AG08395 (cell line): ENCODE measurements at regions not wholly inside any gene's neighbourhood (a gene's known extent, or its start where the extent isn't known, plus 50 kb on each side); places are given as distances from the start of the nearest gene placed in this dataset.

ENCODE experiments used
- DNase-seq: peaks from one replicate; pipeline ENCODE4 v3.0.0; 2012; ENCODE audit warnings: mixed read lengths, low spot score

DNA sequence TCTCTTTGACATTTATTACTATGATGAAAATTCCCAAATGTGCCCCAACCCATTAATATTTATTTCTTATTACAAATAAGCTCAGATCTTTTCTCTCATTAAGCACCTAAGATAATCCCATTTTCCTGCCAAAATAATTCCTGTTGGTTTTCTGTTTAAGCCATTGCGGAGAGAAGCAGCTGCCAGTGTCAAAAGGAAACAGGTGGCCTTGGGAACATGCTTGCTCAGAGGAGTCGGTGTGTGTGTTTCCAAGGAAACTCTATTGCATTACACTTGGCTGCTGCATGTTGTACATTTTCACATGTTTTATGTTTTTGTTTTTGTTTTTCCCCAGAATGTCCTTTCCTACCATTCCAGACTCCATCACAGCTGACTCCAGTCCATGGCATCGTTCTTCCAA is 56.4 kb downstream of the CD24 start:
- no peak for DNase-seq

DNA sequence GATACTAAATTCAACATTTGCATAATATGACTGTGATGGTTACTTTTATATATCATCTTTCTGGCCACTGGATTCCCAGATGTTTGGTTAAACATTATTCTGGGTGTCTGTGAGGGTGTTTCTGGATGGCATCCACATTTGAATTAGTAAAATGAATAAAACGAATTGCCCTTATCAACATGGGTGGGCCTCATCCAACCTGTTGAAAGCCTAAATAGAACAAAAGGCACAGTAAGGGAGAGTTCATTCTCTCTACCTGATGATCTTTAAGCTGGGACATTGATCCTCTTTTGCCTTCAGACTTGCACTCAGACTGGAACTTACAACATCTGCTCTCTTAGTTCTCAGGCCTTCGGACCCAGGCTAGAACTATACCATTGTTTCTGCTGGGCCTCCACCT is 57.6 kb downstream of the CD24 start:
- DNase-seq: no peak

DNA sequence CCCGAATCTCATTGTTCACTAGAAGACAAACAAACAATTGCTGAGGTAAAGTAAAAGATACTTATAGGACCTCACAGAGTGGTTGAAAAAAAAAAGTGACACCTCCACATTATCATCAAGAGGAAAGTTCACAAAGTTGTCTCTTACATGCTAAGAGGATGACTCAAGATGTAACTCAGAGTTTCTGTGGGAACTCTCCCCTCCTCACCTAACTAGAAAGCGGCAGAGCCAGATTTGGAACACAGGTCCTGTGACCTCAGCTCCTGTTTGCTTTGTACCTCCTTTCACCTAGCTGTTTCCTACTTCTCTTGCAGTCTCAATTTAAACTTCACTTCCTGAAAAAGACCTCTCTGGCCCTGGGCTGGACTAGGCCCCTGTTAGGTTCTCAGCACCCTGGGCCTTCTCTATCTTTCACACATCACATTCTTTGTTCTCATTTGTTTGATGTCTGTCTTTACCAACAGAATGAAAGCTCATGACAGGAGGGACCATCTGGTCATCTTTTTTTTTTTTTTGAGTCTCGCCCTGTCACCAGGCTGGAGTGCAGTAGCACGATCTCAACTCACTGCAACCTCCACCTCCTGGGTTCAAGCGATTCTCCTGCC is 60.8 kb downstream of the CD24 start:
- DNase-seq: no peak

DNA sequence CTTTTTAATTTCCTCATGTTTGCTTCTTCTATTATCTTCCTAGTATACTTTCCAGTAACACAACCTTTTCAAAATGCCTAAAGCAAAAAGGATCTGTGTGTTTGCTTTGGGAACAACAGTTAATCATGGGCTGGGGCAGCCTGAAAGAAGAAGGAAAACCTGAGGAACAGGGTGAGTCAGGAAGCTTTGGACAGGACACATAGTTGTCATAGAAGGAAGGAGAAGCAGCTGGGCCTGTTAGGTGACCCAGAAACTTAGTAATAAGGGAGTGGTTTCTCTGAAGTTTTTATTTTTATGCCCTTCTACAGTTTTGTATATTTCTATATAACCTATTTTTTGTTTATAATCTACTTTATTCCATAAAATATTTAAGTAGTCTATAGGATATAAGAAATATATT is 61.4 kb downstream of the CD24 start:
- no peak for DNase-seq

DNA sequence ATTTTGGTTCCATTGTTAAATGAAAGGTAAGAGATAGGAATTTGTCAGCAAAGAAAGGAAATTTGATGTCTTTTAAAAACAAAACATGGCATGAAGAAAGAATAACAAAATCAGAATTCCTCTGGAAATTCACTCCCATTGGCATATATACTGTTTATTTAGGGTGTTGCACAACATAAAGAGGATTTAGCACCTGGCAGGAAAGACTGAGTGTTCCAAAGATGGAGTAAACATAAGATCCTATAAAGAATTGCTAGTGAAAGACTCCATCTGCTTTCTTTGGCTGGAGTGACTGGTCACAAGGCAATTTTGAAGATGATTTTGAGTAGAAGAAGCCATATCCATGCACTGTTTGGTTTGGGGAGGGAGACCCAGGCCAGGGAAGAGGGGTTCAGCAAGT is 62.4 kb downstream of the CD24 start:
- no peak for DNase-seq

DNA sequence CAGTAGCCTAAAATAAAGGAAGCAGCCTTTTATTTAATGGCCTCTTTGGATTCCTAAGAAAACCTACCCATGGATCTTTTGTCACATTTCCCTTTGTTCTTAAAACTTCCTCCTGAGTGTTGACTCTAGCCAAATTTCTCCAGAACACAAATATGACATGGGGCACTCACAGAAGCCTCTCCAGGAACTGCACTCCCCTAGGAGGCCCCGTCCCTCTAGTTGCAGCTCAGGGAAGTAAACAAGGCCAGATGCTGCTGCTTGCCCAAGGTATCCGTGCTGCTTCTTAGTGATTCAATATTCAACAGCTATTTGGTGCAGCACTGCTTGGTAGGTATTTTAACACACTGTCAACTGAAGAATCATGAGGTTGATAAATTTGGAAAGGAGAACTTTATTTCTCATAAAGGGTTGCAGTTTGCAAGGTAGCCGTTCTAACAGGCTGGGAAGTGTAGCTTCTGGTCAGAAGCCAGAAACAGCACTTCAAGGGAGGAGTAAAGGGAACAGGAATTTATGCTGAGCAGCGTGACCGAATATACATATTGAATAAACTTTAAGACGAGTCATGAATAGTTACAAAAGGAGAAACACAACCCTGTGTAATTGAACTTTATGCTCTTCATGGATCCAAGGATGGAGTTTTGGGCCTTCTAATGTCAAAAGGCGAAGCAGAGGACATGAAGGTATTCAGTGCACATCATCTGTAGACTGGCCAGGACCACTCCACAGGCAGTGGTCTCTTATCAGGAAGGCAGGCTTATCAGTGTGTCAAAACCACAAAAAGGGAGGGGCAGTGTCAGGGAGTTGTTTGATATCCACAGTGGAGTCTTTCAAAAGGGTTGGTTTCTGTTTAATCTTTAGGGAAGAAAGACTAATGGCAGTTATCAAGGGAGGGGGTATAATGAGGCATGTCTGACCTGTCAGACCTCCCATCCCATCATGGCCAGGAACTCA is 63.3 kb downstream of the CD24 start:
- no peak for DNase-seq

DNA sequence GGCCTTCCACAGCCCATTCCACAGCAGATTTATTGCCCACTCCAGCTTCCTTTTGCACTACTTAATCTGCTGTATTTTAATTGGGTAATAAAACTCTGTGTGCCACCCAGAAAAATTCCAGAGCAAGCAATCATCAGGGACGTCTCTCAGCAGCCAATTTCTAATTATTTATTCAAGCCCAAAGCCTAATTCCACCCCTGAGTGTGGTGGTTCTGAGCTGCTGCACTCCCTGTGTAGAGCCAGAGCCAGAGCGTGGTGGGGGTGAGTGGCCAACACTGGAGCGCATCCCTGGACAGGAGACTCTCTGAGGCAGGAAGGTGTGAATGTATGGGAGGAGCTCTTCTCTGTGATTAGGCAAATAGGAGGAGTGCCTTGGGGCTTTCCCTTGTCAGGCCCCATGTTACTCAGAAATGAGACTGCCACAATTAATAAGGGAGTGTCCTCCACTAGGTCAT is 66.1 kb downstream of the CD24 start:
- peak; percentile 13 for DNase-seq

DNA sequence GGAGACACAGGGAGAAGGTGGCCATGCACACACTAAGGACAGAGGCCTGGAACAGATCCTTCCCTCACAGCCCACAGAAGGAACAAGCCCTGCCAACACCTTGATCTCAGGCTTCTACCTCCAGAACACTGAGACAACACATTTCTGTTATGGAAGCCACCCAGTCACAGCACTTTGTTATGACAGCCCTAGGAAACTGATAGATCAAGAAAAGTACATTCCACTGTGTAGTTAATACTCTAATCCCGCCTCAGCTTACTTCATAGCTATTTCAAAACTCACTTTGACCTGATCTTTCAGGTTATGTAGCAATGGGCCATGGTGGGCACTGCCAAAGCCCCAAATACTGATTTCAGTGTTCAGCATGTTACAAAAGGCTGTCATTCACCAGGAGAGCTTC is 66.8 kb downstream of the CD24 start:
- no peak for DNase-seq

DNA sequence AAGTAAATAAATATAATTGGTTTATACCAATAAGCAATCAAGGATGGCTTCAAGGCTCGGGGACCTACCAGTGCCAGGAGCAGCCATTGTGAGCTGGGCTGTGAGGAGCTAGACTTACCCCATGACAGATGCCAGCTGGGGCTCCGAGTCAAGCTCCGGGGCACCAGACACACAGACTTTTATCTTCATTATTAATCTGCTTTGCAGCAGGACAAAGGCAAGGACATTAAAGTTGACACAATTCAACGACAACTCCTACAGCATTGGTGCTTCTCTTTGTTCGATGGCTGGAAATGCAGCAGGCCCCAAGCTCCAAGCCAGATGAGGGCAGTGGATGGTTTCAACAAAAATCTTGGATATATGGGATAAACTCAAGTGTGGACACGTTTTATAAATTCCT is 68.3 kb downstream of the CD24 start:
- DNase-seq: no peak

DNA sequence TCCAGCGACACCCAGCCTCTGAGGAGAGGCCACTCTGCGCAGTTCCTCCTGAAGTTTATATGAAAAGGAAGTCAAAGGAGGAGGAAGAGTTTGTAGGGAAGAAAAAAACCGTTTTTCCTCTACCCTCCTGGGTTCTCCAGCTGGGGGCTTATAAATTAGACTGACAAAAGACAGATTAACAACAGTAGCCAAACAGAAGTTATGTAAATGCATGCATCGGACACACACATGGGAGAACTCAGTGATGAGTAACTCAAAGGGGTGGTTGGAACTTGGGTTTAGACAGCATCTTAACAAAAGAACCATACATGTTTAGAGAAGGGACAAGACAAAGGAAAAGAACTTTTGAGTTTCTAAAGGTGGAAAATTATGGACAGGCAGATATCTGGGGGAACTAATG is 71.2 kb downstream of the CD24 start:
- no peak for DNase-seq

DNA sequence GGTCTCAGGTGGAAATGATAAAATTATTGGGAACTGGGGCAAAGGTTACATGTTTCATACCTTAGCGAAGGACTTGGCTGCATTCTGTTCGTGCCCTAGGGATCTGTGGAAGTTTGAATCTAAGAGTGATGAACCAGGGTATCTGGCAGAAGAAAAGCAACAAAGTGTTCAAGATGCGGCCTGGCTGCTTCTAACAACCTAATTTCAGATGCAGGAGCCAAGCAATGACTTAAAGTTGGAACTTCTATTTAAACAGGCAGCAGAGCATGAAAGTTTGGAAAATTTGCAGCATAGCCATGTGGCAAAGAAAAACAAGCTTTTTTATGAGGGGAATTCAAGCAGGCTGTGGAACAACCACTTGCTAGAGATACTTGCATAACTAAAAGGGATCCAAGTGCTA is 73.5 kb downstream of the CD24 start:
- no peak for DNase-seq

DNA sequence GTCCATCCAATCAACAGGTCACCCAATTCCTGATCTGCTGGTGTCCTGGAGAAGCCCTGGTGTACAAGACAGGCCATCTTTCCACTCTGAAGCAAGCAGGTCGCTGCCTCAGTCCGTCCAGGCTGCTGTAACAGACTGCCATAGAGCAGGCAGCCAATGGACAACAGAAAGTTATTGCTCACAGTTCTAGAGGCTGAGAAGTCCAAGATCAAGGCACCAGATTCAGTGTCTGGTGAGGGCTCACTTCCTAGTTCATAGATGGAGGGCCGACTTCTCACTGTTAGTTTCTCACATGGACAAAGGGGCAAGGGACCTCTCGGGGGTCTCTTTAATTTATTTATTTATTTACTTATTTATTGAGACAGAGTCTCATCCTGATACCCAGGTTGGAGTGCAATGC is 74.8 kb downstream of the CD24 start:
- no peak for DNase-seq

DNA sequence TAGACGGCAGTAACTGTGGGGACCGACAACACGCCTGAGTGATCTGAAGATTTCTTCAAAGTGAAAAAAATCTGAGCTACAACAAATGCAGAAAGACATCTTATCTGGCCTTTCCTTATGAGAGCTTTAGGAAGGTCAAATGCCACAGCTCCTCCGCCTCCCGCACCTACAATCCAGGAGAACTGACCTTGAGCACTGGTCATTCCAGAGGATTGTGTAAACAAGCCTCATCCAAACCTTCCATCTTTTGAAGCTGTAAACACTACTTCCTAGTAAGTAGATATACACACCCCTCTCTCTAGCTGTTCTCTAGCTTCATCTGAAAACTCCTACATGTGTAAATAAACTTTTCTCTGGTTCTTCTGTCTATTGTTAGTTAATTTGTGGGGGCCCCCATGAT is 76.9 kb downstream of the CD24 start:
- DNase-seq: no peak

DNA sequence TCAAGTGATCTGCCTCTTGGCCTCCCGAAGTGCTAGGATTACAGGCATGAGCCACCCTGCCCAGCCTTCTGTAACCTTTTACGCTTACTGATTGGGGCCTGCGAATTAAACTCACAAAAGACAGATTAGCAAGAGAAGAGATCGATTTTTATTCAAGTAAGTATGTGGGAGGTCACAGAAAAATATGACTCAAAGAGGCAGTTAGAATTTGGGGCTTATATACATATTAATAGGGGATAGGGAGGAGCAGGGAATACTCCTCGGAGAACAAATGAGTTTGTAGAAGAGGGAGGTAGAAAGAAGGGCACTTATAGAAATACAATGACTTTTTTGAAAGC is 78.9 kb downstream of the CD24 start:
- DNase-seq: no peak

DNA sequence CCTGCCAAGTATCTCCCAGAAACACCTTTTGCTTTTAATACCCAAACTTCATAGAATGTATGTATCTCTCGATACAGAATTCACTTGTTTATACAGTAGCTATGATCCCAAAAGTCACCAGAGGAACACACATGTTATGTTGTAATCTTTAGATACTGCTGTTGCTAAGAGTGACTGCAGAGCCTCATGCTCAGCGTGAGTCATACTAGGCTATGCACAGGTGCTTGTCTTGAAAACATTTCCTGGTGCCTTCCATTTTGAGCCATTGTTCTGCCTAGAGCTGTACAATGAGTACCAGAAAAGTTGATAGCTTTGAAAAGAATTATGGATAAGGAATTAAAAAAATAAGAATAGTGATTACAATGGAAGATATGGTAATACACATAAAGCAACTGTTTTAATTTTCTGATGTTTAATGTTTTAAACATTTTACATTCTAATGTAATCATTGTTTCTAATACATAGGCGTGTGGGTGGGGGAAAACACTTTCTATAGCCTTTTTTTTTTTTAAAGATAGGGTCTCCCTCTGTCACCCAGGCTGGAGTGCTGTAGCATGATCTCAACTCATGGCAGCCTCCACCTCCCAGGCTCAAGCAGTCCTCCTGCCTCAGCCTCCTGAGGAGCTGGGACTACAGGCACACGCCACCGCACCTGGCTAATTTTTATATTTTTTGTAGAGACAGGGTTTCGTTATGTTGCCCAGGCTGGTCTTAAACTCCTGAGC is 79.4 kb downstream of the CD24 start:
- no peak for DNase-seq

DNA sequence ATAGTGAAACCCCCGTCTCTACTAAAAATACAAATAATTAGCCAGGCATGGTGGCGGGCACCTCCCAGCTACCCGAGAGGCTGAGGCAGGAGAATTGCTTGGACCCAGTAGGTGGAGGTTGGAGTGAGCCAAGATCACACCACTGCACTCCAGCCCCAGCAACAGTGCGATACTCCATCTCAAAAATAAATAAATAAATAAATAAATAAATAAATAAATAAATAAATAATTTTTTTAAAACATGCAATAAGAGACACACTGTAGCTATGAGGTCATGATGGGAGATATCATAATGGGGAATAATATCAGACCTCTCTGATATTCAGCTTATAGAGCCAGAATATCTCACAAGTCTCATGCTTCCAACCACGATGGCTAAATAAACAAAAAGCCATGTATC is 82.3 kb downstream of the CD24 start:
- no peak for DNase-seq

DNA sequence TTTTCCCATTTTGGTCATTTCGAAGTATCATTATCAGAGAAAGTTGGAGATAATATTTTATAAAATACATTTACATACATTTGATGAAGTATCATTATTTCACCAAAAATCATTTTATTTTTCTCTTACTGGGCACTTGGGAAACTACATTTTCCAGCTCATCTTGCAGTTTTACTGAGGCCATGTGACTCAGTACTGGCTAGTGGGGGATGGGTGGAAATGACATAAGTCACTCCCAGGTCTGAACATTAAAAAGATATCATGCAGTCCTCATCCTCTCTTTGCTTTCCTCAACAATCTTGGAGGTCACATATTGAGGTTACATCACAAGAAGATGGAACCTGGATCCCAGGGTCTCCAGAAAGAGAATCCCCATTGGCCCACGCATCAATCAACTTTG is 84.1 kb downstream of the CD24 start:
- DNase-seq: no peak

DNA sequence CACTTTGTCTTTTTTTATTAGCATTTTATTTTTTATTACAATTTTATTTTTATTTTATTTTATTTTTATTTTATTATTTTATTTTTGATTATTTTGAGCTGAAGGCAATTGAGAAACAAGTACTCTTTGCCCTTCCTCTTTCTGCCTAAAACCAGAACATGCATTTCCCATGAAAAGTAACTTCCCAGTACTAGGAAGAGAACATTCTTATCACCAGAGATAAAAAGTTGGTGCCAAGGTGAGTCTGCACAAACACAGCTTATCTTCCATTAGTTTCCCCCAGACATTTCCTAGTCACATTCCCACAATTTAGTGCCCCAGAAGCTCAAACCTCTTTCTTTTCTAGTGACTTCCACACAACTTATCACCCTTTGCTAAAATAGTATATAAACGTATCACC is 84.8 kb downstream of the CD24 start:
- DNase-seq: no peak

DNA sequence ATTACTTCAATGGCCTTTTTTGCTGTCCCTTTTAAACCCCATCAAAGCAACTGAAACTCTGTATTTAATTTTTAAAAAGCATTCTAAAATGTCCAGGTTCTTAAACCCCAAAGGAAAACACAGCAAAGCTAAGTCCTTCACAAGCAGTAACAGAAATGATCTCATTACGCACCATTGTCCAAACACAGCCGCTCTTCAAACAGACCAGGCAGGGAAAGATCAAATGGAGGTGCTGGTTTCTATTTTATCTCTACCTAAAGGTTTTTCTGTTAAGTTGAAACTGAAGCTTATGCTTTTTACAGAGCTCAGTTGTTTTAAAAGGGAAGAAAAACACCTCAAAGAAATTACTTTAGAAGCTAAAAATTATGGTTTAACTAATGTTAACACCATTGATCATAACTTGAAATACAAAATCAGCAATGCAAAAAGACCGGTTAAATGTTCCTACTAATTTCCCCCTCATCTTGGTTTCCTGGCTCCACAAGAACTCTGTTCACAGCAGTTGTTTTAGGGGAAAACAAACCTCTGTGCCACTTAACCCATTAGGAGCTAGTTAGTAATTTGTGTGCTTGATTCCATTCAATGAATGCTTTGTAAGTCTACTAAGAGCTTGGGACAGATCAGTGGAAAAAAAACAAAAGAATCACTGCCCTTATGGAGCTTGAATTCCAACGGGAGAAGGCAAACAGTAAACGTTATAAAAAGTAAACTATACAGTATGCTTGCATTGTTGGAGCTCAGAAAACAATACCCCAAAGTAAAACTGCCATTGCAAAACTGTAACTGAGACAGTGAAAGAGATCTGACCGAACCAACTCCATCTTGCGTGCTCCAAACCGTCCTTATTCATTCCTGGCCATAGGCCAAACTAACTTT is 87.4 kb downstream of the CD24 start:
- no peak for DNase-seq

DNA sequence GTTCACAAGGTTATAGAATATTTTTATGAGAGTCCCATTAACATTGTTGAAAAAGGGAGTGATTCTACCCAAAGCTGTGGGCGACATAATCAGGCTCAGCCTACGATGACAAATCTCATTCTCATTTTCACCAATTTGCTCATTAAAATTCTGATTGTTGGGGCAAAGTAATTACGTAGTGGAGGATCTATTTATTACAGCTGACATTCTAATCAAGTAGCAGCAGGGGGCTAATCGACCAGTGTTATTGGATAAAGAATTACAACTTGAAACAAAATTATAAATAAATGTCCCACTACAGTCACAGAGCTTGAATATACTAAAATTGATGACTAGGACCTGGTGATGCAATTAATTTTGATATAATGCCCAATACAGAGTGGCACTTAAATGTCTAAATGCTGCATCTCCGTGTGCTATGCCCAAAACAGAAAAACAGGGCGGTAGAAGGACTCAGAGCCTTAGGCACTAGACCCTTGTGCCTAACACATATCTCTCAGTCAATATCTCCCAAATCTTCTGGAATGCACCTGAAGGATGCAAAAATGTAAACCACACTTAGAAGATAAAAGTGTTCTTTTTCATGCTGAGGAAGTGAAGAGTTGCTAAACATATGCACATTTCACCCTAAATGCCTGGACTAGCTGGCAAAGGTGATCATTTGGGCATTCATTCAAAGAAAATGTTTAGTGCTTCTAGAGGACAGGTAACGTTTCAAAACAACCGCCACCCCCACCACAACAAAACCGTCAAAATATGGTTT is 88.3 kb downstream of the CD24 start:
- no peak for DNase-seq

DNA sequence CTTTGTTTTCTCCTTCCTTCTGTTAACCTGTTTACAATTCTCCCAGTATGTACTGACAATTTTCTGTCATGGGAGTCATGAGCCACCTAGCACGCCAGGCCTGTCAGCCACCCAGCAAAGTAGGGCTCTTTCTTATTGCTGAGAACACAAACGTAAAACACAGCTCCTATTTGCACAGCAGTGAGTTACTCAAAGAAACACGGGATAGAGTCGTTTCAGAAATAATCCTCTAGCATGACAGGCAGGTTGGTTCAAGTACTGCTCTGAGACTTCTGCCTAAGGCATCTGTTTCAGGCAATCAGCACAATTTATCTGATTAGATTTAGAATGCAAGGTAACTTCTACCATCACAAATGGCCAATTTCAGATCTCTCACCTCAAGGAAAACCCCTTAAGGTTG is 88.8 kb downstream of the CD24 start:
- DNase-seq: no peak
